ENCODE measurements at regions not wholly inside any gene's neighbourhood (a gene's known extent, or its start where the extent isn't known, plus 50 kb on each side); places are given as distances from the start of the nearest gene placed in this dataset.
A peak's percentile ranks its signal among the peaks of the same experiment; 100 is the strongest.
"Not testable (repeated sequence)": the region's sequence is repeated elsewhere in the genome, so short reads cannot be mapped to it uniquely, and the experiment has no call there.

GRCh38 chr6:166788846-166789529, 161.9 kb upstream of the RPS6KA2 start:
- peaks cover 12% of the 10 kb centered on the region for H3K9me3 Mint-ChIP-seq
- H3K4me3 Mint-ChIP-seq; H3K27ac ChIP-seq; H4K20me1 ChIP-seq (ENCODE audit: low read depth); H3K36me3 Mint-ChIP-seq; H3K27me3 Mint-ChIP-seq (ENCODE audit: insufficient read depth, low read depth); H3K4me3 ChIP-seq; H3K4me1 Mint-ChIP-seq; H3F3A ChIP-seq (ENCODE audit: low read depth); DNase-seq (ENCODE audit: low spot score); H2AFZ ChIP-seq (replicated peaks); H3K4me1 ChIP-seq; H3K36me3 ChIP-seq; H3K9ac ChIP-seq; H3K27ac Mint-ChIP-seq; H3K79me2 ChIP-seq (ENCODE audit: low read depth); H3K4me2 ChIP-seq; H3K9me3 ChIP-seq (ENCODE audit: low read depth); H3K27me3 ChIP-seq: not testable (repeated sequence)

GRCh38 chr6:166786704-166787293, 159.7 kb upstream of the RPS6KA2 start:
- Histone ChIP-seq H3K4me3 (no peak overlapping the region), H3K4me1 (no peaks in the 10 kb centered on the region), H4K20me1 (ENCODE audit: low read depth) (no peaks in the 10 kb centered on the region), H3K36me3 (no peaks in the 10 kb centered on the region), H3K4me2 (no peak overlapping the region), H3K79me2 (ENCODE audit: low read depth) (no peaks in the 10 kb centered on the region), H3K9ac (no peak overlapping the region), H3F3A (ENCODE audit: low read depth) (no peaks in the 10 kb centered on the region), H2AFZ (replicated peaks) (no peak overlapping the region), H3K27me3 (no peaks in the 10 kb centered on the region), H3K9me3 (ENCODE audit: low read depth) (no peaks in the 10 kb centered on the region), H3K27ac (no peak overlapping the region)
- Mint-ChIP-seq H3K27ac (no peak overlapping the region), H3K4me3 (no peak overlapping the region), H3K27me3 (ENCODE audit: insufficient read depth, low read depth) (peaks cover 2% of the 10 kb centered on the region), H3K4me1 (no peaks in the 10 kb centered on the region), H3K9me3 (peaks cover 12% of the 10 kb centered on the region), H3K36me3 (no peaks in the 10 kb centered on the region)
- DNase-seq (ENCODE audit: low spot score): peak; percentile 82
- TF ChIP-seq CTCF (IDR thresholded peaks at IDR 0.05) (peak; percentile 87), EZH2phosphoT487 (IDR thresholded peaks at IDR 0.05) (no peak)

- Histone ChIP-seq H3F3A (ENCODE audit: low read depth) (no peaks in the 10 kb centered on the region), H3K4me2 (no peak overlapping the region), H3K4me1 (no peaks in the 10 kb centered on the region), H3K4me3 (no peak overlapping the region), H3K9me3 (ENCODE audit: low read depth) (no peaks in the 10 kb centered on the region), H2AFZ (replicated peaks) (no peak overlapping the region), H3K79me2 (ENCODE audit: low read depth) (no peaks in the 10 kb centered on the region), H3K27me3 (no peaks in the 10 kb centered on the region), H4K20me1 (ENCODE audit: low read depth) (no peaks in the 10 kb centered on the region), H3K27ac (no peak overlapping the region), H3K9ac (no peak overlapping the region), H3K36me3 (no peaks in the 10 kb centered on the region)
- TF ChIP-seq EZH2phosphoT487 (IDR thresholded peaks at IDR 0.05): no peak
- no peak for TF ChIP-seq CTCF (IDR thresholded peaks at IDR 0.05)
- TF ChIP-seq EZH2 (IDR thresholded peaks at IDR 0.05): no peak
- DNase-seq (ENCODE audit: low spot score): no peak
- no peaks in the 10 kb centered on the region for H3K36me3 Mint-ChIP-seq
- no peak overlapping the region for H3K27ac Mint-ChIP-seq
- no peaks in the 10 kb centered on the region for H3K4me1 Mint-ChIP-seq
- peaks cover 9% of the 10 kb centered on the region for H3K9me3 Mint-ChIP-seq
- H3K4me3 Mint-ChIP-seq: no peak overlapping the region
- peaks cover 2% of the 10 kb centered on the region for H3K27me3 Mint-ChIP-seq (ENCODE audit: insufficient read depth, low read depth)
Observed at GRCh38 chr6:166785131-166785530, 158.1 kb upstream of the RPS6KA2 start.

- Mint-ChIP-seq H3K9me3 (peaks cover 9% of the 10 kb centered on the region), H3K4me3 (no peak overlapping the region), H3K27ac (no peak overlapping the region), H3K27me3 (ENCODE audit: insufficient read depth, low read depth) (peaks cover 2% of the 10 kb centered on the region), H3K36me3 (no peaks in the 10 kb centered on the region), H3K4me1 (no peaks in the 10 kb centered on the region)
- Histone ChIP-seq H3F3A (ENCODE audit: low read depth) (no peaks in the 10 kb centered on the region), H3K9me3 (ENCODE audit: low read depth) (no peaks in the 10 kb centered on the region), H3K4me2 (no peak overlapping the region), H3K79me2 (ENCODE audit: low read depth) (no peaks in the 10 kb centered on the region), H3K9ac (no peak overlapping the region), H3K36me3 (no peaks in the 10 kb centered on the region), H3K4me3 (no peak overlapping the region), H4K20me1 (ENCODE audit: low read depth) (no peaks in the 10 kb centered on the region), H2AFZ (replicated peaks) (no peak overlapping the region), H3K4me1 (no peaks in the 10 kb centered on the region), H3K27me3 (no peaks in the 10 kb centered on the region), H3K27ac (no peak overlapping the region)
- TF ChIP-seq EZH2 (IDR thresholded peaks at IDR 0.05): no peak
- TF ChIP-seq EZH2phosphoT487 (IDR thresholded peaks at IDR 0.05): no peak
- no peak for TF ChIP-seq CTCF (IDR thresholded peaks at IDR 0.05)
- DNase-seq (ENCODE audit: low spot score): no peak
Observed at GRCh38 chr6:166784691-166785090, 157.6 kb upstream of the RPS6KA2 start.

Data from neural progenitor cell (in vitro differentiated cells).